ENCODE measurements at regions not wholly inside any gene's neighbourhood (a gene's known extent, or its start where the extent isn't known, plus 50 kb on each side); places are given as distances from the start of the nearest gene placed in this dataset.

- TF ChIP-seq POLR2AphosphoS5 (IDR thresholded peaks at IDR 0.05) (no peak), CTCF (IDR thresholded peaks at IDR 0.05) (no peak)
These were observed 673.1 kb upstream of the FSHR start for GRCh38 chr2:49827366-49827765.
